ENCODE measurements at regions not wholly inside any gene's neighbourhood (a gene's known extent, or its start where the extent isn't known, plus 50 kb on each side); places are given as distances from the start of the nearest gene placed in this dataset.
"Not testable (repeated sequence)": the region's sequence is repeated elsewhere in the genome, so short reads cannot be mapped to it uniquely, and the experiment has no call there.

GRCh38 chr11:21710809-21711208 is 482.1 kb upstream of the ANO5 start:
- H3K4me1 ChIP-seq: no peaks in the 10 kb centered on the region
- H3K27ac ChIP-seq: no peak overlapping the region
- intact Hi-C loops (cut with DNase I): no loop called here

GRCh38 chr11:21711341-21711740 is 481.5 kb upstream of the ANO5 start:
- Histone ChIP-seq H3K9me3 (no peaks in the 10 kb centered on the region), H3K36me3 (no peaks in the 10 kb centered on the region), H3K27ac (no peak overlapping the region), H3K4me1 (no peaks in the 10 kb centered on the region), H3K27me3 (no peaks in the 10 kb centered on the region), H3K4me3 (no peak overlapping the region)
- intact Hi-C loops (cut with DNase I): no loop called here
- DNase-seq (ENCODE audit: extremely low spot score in 2 of 2): no peak
- TF ChIP-seq POLR2AphosphoS5 (IDR thresholded peaks at IDR 0.05; ENCODE audit: insufficient read depth in 1 of 2, low read depth in 1 of 2) (no peak), CTCF (IDR thresholded peaks at IDR 0.05) (no peak), POLR2A (IDR thresholded peaks at IDR 0.05) (no peak)

More at GRCh38 chr11:21710809-21711208, 482.1 kb upstream of the ANO5 start:
- no peaks in the 10 kb centered on the region for H3K36me3 ChIP-seq
- H3K4me3 ChIP-seq: no peak overlapping the region
- no peak for DNase-seq (ENCODE audit: extremely low spot score in 2 of 2)
- no peaks in the 10 kb centered on the region for H3K27me3 ChIP-seq
- no peaks in the 10 kb centered on the region for H3K9me3 ChIP-seq
- no peak for TF ChIP-seq POLR2A (IDR thresholded peaks at IDR 0.05)
- TF ChIP-seq CTCF (IDR thresholded peaks at IDR 0.05): no peak
- TF ChIP-seq POLR2AphosphoS5 (IDR thresholded peaks at IDR 0.05; ENCODE audit: insufficient read depth in 1 of 2, low read depth in 1 of 2): no peak

GRCh38 chr11:21723678-21724077 is 469.2 kb upstream of the ANO5 start:
- intact Hi-C loops (cut with DNase I): no loop called here
- DNase-seq (ENCODE audit: extremely low spot score in 2 of 2): no peak
- H3K4me1 ChIP-seq: no peaks in the 10 kb centered on the region
- H3K9me3 ChIP-seq: no peaks in the 10 kb centered on the region
- TF ChIP-seq CTCF (IDR thresholded peaks at IDR 0.05) (no peak), POLR2A (IDR thresholded peaks at IDR 0.05) (no peak), POLR2AphosphoS5 (IDR thresholded peaks at IDR 0.05; ENCODE audit: insufficient read depth in 1 of 2, low read depth in 1 of 2) (no peak)
- H3K27ac ChIP-seq: no peak overlapping the region
- H3K4me3 ChIP-seq: no peak overlapping the region
- H3K36me3 ChIP-seq: no peaks in the 10 kb centered on the region
- H3K27me3 ChIP-seq: no peaks in the 10 kb centered on the region

GRCh38 chr11:21727102-21727501 is 465.8 kb upstream of the ANO5 start:
- no peak overlapping the region for H3K4me3 ChIP-seq
- intact Hi-C loops (cut with DNase I): no loop called here
- H3K4me1 ChIP-seq: no peaks in the 10 kb centered on the region
- no peaks in the 10 kb centered on the region for H3K36me3 ChIP-seq
- H3K9me3 ChIP-seq: no peaks in the 10 kb centered on the region
- no peak overlapping the region for H3K27ac ChIP-seq
- no peak for TF ChIP-seq CTCF (IDR thresholded peaks at IDR 0.05)
- TF ChIP-seq POLR2A (IDR thresholded peaks at IDR 0.05): no peak
- TF ChIP-seq POLR2AphosphoS5 (IDR thresholded peaks at IDR 0.05; ENCODE audit: insufficient read depth in 1 of 2, low read depth in 1 of 2): no peak
- no peak for DNase-seq (ENCODE audit: extremely low spot score in 2 of 2)
- no peaks in the 10 kb centered on the region for H3K27me3 ChIP-seq

- H3K36me3 ChIP-seq: no peaks in the 10 kb centered on the region
- H3K27ac ChIP-seq: no peak overlapping the region
- no peaks in the 10 kb centered on the region for H3K9me3 ChIP-seq
- no peak overlapping the region for H3K4me3 ChIP-seq
- H3K27me3 ChIP-seq: no peaks in the 10 kb centered on the region
- DNase-seq (ENCODE audit: extremely low spot score in 2 of 2): no peak
- intact Hi-C loops (cut with DNase I): no loop called here
- no peak for TF ChIP-seq POLR2AphosphoS5 (IDR thresholded peaks at IDR 0.05; ENCODE audit: insufficient read depth in 1 of 2, low read depth in 1 of 2)
- no peak for TF ChIP-seq POLR2A (IDR thresholded peaks at IDR 0.05)
- no peak for TF ChIP-seq CTCF (IDR thresholded peaks at IDR 0.05)
- no peaks in the 10 kb centered on the region for H3K4me1 ChIP-seq
Observed at GRCh38 chr11:21736404-21736803, 456.5 kb upstream of the ANO5 start.

GRCh38 chr11:21752475-21753243 is 440.2 kb upstream of the ANO5 start:
- DNase-seq (ENCODE audit: extremely low spot score in 2 of 2); H3K27ac ChIP-seq; H3K27me3 ChIP-seq; intact Hi-C loops (cut with DNase I); H3K4me1 ChIP-seq; H3K4me3 ChIP-seq; H3K36me3 ChIP-seq; H3K9me3 ChIP-seq: not testable (repeated sequence)

GRCh38 chr11:21753244-21753767 is 439.6 kb upstream of the ANO5 start:
- H3K9me3 ChIP-seq; H3K4me3 ChIP-seq; intact Hi-C loops (cut with DNase I); H3K27ac ChIP-seq; H3K4me1 ChIP-seq; H3K36me3 ChIP-seq; H3K27me3 ChIP-seq; DNase-seq (ENCODE audit: extremely low spot score in 2 of 2): not testable (repeated sequence)

All from vagina (tissue), 2 donors.